Tibial nerve (tissue), 4 donors: ENCODE measurements at regions not wholly inside any gene's neighbourhood (a gene's known extent, or its start where the extent isn't known, plus 50 kb on each side); places are given as distances from the start of the nearest gene placed in this dataset.

Experiments
- CTCF ChIP-seq, 5 experiments: fragments of 200-600 bp in 3 of 5; fragments of 450-650 bp in 2 of 5; sonication (generic) in 3 of 5; IDR thresholded peaks; one replicate each; pipeline ENCODE4 v1.5.1; 2016 to 2019; ENCODE audit warnings: antibody characterized with exemption in 5 of 5, mild to moderate bottlenecking in 3 of 5, moderate library complexity in 2 of 5
- EP300 ChIP-seq, 2 donors: sonication (generic); formaldehyde crosslinking; IDR thresholded peaks; one replicate each; pipeline ENCODE4 v1.6.1; 2017; ENCODE audit warnings: antibody characterized with exemption in 2 of 2, mild to moderate bottlenecking in 1 of 2

DNA sequence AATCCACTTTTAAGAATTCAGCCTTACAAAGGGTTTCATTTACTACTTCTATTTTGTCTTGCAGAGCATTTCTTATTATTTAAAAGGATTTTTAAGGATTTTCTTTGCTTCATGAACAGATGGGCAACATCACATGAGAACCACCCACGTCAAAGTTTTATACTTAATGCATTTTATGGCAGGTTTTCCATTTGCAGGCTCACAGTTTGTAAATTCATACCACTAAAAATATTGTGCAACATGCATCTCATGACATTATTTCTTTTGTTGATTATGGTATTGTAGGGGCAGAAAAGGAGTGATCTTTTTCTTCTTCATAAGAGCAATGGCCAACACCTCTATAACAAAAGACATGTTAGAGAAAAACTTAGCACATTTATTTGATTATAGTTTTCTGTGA lies 554.0 kb upstream of the SPRY2 start:
- no peak for TF ChIP-seq EP300 (IDR thresholded peaks at IDR 0.05)
- no peak for TF ChIP-seq CTCF (IDR thresholded peaks at IDR 0.05)
